ENCODE measurements at regions not wholly inside any gene's neighbourhood (a gene's known extent, or its start where the extent isn't known, plus 50 kb on each side); places are given as distances from the start of the nearest gene placed in this dataset.

DNA sequence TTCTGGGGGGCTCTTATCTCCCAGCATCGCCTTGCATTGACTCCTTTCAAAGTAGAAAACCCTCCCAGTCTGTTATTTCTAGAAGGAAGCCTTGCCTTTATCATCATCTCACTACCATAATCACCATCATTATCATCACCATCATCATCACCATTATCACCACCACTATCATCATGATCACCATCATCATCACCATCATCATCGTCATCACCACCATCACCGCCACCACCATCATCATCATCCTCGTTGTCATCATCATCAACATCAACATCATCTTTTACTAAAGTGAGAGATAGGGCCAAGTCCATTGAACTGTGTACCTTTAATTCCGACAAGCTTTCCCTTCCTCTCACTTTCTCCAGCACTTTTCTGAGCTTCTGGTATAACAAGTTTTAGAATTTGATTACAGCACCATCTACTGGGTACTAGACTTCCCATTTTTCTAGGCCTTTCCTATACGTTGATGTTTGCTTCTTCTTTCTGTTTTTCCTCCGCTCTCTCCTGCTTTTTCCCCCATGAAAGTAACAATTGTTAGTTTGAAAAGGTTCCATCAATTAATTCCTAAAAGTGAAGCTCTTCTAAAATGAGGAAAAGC, 226.4 kb downstream of the BUB3 start:
- DNase-seq, result no peak
- Mint-ChIP-seq H3K27me3 (ENCODE audit: low read depth in 3 of 3) (peaks cover 0 to 14% (median 6%) of the 10 kb centered on the region in 3 donors), H3K27ac (no peak overlapping the region), H3K36me3 (no peaks in the 10 kb centered on the region), H3K4me1 (no peaks in the 10 kb centered on the region), H3K9me3 (peaks cover 3 to 18% (median 12%) of the 10 kb centered on the region in 7 donors), H3K4me3 (no peak overlapping the region)
- Histone ChIP-seq H2AFZ (ENCODE audit: insufficient read depth, low read depth, low read length, poor library complexity, severe bottlenecking) (no peak overlapping the region), H3K4me1 (ENCODE audit: control insufficient read depth in 1 of 2, insufficient read depth in 2 of 2, low read length in 2 of 2) (no peaks in the 10 kb centered on the region), H3K4me3 (replicated peaks in 1 of 3; ENCODE audit: low read depth in 2 of 3, low read length in 3 of 3) (no peak overlapping the region), H3K36me3 (replicated peaks in 1 of 2; ENCODE audit: control insufficient read depth in 1 of 2, insufficient read depth in 2 of 2, low read length in 2 of 2) (no peaks in the 10 kb centered on the region), H3K9ac (ENCODE audit: insufficient read depth, low read length, poor library complexity, severe bottlenecking) (no peak overlapping the region), H3K27me3 (ENCODE audit: control insufficient read depth in 2 of 2, insufficient read depth in 2 of 2, low read length in 2 of 2) (no peaks in the 10 kb centered on the region), H4K20me1 (ENCODE audit: insufficient read depth, low read length) (no peaks in the 10 kb centered on the region), H3K27ac (ENCODE audit: low read depth in 1 of 2, low read length in 2 of 2) (no peak overlapping the region), H3K4me2 (replicated peaks; ENCODE audit: extremely low read depth, low read length, poor library complexity, severe bottlenecking) (no peak overlapping the region), H3K79me2 (ENCODE audit: insufficient read depth, low read length) (no peaks in the 10 kb centered on the region), H3K9me3 (replicated peaks in 1 of 2; ENCODE audit: control insufficient read depth in 1 of 2, insufficient read depth in 1 of 2, low read length in 2 of 2) (peaks cover 8 to 11% of the 10 kb centered on the region in 2 donors)
- WGBS (ENCODE audit: insufficient coverage), result 70% methylated on average over 4 of the region's 7 CpGs
- TF ChIP-seq, protein P1, sequence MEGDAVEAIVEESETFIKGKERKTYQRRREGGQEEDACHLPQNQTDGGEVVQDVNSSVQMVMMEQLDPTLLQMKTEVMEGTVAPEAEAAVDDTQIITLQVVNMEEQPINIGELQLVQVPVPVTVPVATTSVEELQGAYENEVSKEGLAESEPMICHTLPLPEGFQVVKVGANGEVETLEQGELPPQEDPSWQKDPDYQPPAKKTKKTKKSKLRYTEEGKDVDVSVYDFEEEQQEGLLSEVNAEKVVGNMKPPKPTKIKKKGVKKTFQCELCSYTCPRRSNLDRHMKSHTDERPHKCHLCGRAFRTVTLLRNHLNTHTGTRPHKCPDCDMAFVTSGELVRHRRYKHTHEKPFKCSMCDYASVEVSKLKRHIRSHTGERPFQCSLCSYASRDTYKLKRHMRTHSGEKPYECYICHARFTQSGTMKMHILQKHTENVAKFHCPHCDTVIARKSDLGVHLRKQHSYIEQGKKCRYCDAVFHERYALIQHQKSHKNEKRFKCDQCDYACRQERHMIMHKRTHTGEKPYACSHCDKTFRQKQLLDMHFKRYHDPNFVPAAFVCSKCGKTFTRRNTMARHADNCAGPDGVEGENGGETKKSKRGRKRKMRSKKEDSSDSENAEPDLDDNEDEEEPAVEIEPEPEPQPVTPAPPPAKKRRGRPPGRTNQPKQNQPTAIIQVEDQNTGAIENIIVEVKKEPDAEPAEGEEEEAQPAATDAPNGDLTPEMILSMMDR (IDR thresholded peaks at IDR 0.05), result no peak
- intact Hi-C loops (cut with micrococcal nuclease), result no loop called here

DNA sequence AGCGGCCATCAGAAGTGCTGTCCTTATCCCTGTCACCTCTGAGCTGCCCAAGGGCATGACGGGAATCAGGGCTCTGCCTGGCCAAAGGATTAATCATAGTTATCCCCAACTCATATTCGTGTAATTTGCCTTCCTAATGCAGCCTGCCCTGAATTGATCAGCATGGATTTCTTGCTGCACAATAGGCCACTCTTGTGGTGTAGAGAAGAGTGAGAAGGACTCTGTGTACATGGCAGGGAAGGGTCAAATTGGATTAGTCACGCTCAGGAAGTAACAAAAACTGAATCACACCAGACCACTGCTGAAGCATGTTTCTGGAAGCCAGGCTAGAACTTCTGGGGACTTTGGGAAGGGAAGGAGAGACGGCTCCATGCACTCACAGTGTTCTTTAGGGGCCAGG, 227.0 kb downstream of the BUB3 start:
- no peaks in the 10 kb centered on the region for H3K36me3 Mint-ChIP-seq
- no peak overlapping the region for H3K9ac ChIP-seq (ENCODE audit: insufficient read depth, low read length, poor library complexity, severe bottlenecking)
- H3K9me3 ChIP-seq (replicated peaks in 1 of 2; ENCODE audit: control insufficient read depth in 1 of 2, insufficient read depth in 1 of 2, low read length in 2 of 2), result peaks cover 12 to 13% of the 10 kb centered on the region in 2 donors
- WGBS (ENCODE audit: insufficient coverage), result 73% methylated on average over 2 of the region's 5 CpGs
- TF ChIP-seq, protein P1 (IDR thresholded peaks at IDR 0.05), result no peak
- no peaks in the 10 kb centered on the region for H3K4me1 Mint-ChIP-seq
- H2AFZ ChIP-seq (ENCODE audit: insufficient read depth, low read depth, low read length, poor library complexity, severe bottlenecking), result no peak overlapping the region
- H3K4me1 ChIP-seq (ENCODE audit: control insufficient read depth in 1 of 2, insufficient read depth in 2 of 2, low read length in 2 of 2), result no peaks in the 10 kb centered on the region
- peaks cover 0 to 14% (median 6%) of the 10 kb centered on the region in 3 donors for H3K27me3 Mint-ChIP-seq (ENCODE audit: low read depth in 3 of 3)
- no peak overlapping the region for H3K27ac Mint-ChIP-seq
- H4K20me1 ChIP-seq (ENCODE audit: insufficient read depth, low read length), result no peaks in the 10 kb centered on the region
- no peak overlapping the region for H3K4me3 Mint-ChIP-seq
- intact Hi-C loops (cut with micrococcal nuclease), result no loop called here
- H3K4me3 ChIP-seq (replicated peaks in 1 of 3; ENCODE audit: low read depth in 2 of 3, low read length in 3 of 3), result no peak overlapping the region
- H3K79me2 ChIP-seq (ENCODE audit: insufficient read depth, low read length), result no peaks in the 10 kb centered on the region
- no peak overlapping the region for H3K27ac ChIP-seq (ENCODE audit: low read depth in 1 of 2, low read length in 2 of 2)
- H3K36me3 ChIP-seq (replicated peaks in 1 of 2; ENCODE audit: control insufficient read depth in 1 of 2, insufficient read depth in 2 of 2, low read length in 2 of 2), result no peaks in the 10 kb centered on the region
- DNase-seq, result no peak
- no peaks in the 10 kb centered on the region for H3K27me3 ChIP-seq (ENCODE audit: control insufficient read depth in 2 of 2, insufficient read depth in 2 of 2, low read length in 2 of 2)
- no peak overlapping the region for H3K4me2 ChIP-seq (replicated peaks; ENCODE audit: extremely low read depth, low read length, poor library complexity, severe bottlenecking)
- H3K9me3 Mint-ChIP-seq, result peaks cover 4 to 22% (median 15%) of the 10 kb centered on the region in 7 donors
